K562 (cell line): ENCODE measurements at regions not wholly inside any gene's neighbourhood (a gene's known extent, or its start where the extent isn't known, plus 50 kb on each side); places are given as distances from the start of the nearest gene placed in this dataset.

ENCODE experiments used
- ATAC-seq: fragments of 200-7000 bp; cut with Tn5 transposase; 3 replicates; pipeline ENCODE4 v1.9.1; 2020; ENCODE audit warnings: moderate library complexity
- BruUV-seq: library from RNA; stranded (reverse); fragments of 400-500 nt; replicated peaks from 2 replicates; lab custom pipeline; 2021; lab: Mats Ljungman, UMichigan
- CTCF ChIA-PET: fragments of 300-600 bp; formaldehyde crosslinking; extraction: SDS; loops from one replicate; lab custom pipeline; 2021; ENCODE audit warnings: low intra/inter-chr PET ratio; lab: Yijun Ruan, JAX
- POLR2A ChIA-PET: fragments of 300-600, 350-650 bp; sonication (Branson Sonifier 250); formaldehyde crosslinking; extraction: SDS; loops from one replicate; lab custom pipeline; 2021; ENCODE audit warnings: antibody characterized with exemption, inconsistent platforms; lab: Yijun Ruan, JAX
- DNase-seq, 4 experiments: peaks; one replicate each; pipeline versions ENCODE4 v3.0.0 to v3.0.0-alpha.2; 2011 to 2018; ENCODE audit warnings: low spot score in 3 of 4, mixed read lengths in 3 of 4; ENCODE audit errors: extremely low read depth in 1 of 4
- FAIRE-seq: peaks from 2 replicates; lab custom pipeline; 2011; peaks lifted over from hg19 to GRCh38; lab: Jason Lieb, UNC
- H2AFZ ChIP-seq: 2 replicates; pipeline ENCODE4 v1.6.0; 2011; ENCODE audit warnings: low read depth, low read length, control low read depth, inconsistent platforms
- H3K27ac ChIP-seq: fragments of 200-600 bp; 3 replicates; pipeline ENCODE4 v1.8.0; 2011; ENCODE audit warnings: low read depth, mild to moderate bottlenecking, control low read depth, inconsistent platforms, low read length, moderate library complexity, mixed read lengths; ENCODE audit errors: extremely low read depth
- H3K27me3 ChIP-seq, 2 experiments: fragments of 300-600 bp in 1 of 2; 2 replicates in 1 of 2; 3 replicates in 1 of 2; pipeline versions ENCODE4 v1.6.0 to v1.8.0; 2011; ENCODE audit warnings: inconsistent platforms in 2 of 2, low read length in 2 of 2, mild to moderate bottlenecking in 1 of 2, mixed read lengths in 1 of 2, moderate library complexity in 1 of 2; ENCODE audit not compliant: control insufficient read depth in 2 of 2, insufficient read depth in 2 of 2
- H3K36me3 ChIP-seq: fragments of 300-600 bp; 3 replicates; pipeline ENCODE4 v1.8.0; 2011; ENCODE audit warnings: mild to moderate bottlenecking, low read length, inconsistent platforms; ENCODE audit not compliant: control insufficient read depth, insufficient read depth
- H3K4me1 ChIP-seq, 2 experiments: fragments of 200-600 bp in 1 of 2; replicated peaks in 1 of 2; 2 replicates in 1 of 2; 3 replicates in 1 of 2; pipeline versions ENCODE4 v1.5.1 to v1.8.0; 2011; ENCODE audit warnings: inconsistent platforms in 2 of 2, low read length in 2 of 2, mild to moderate bottlenecking in 1 of 2, mixed read lengths in 1 of 2, moderate library complexity in 1 of 2; ENCODE audit not compliant: control insufficient read depth in 2 of 2, insufficient read depth in 2 of 2
- H3K4me2 ChIP-seq: 2 replicates; pipeline ENCODE4 v1.6.1; 2011; ENCODE audit warnings: low read length, control low read depth, inconsistent platforms, mixed read lengths; ENCODE audit not compliant: insufficient read depth
- H3K4me3 ChIP-seq: fragments of 200-600 bp; sonication (generic), shearing (Covaris generic); 2 replicates; pipeline ENCODE4 v1.5.1; 2016; ENCODE audit warnings: control low read depth, inconsistent platforms
- H3K79me2 ChIP-seq: fragments of 200-600 bp; 3 replicates; pipeline ENCODE4 v1.8.0; 2011; ENCODE audit warnings: low read length, inconsistent platforms; ENCODE audit not compliant: control insufficient read depth, insufficient read depth
- H3K9ac ChIP-seq, 2 experiments: 2 replicates each; pipeline versions ENCODE4 v1.6.0 to v1.6.1; 2011; ENCODE audit warnings: low read depth in 2 of 2, low read length in 2 of 2, control low read depth in 1 of 2, inconsistent platforms in 1 of 2, mild to moderate bottlenecking in 1 of 2, mixed read lengths in 1 of 2; ENCODE audit not compliant: insufficient read depth in 1 of 2
- H3K9me1 ChIP-seq: one replicate; pipeline ENCODE4 v1.6.0; 2011; ENCODE audit warnings: inconsistent platforms, mild to moderate bottlenecking, low read length, moderate library complexity; ENCODE audit not compliant: control insufficient read depth, insufficient read depth
- H3K9me3 ChIP-seq: replicated peaks from 2 replicates; pipeline ENCODE4 v1.5.1; 2011; ENCODE audit warnings: low read depth, low read length, inconsistent platforms; ENCODE audit not compliant: control insufficient read depth, insufficient read depth
- H4K20me1 ChIP-seq: replicated peaks from 2 replicates; pipeline ENCODE4 v1.6.1; 2011; ENCODE audit warnings: low read length, inconsistent platforms, mixed read lengths; ENCODE audit not compliant: control insufficient read depth, insufficient read depth
- ASH1L ChIP-seq: fragments of 450-650 bp; IDR thresholded peaks from 2 replicates; pipeline ENCODE4 v1.6.1; 2018; ENCODE audit warnings: borderline replicate concordance, mild to moderate bottlenecking, low read depth; ENCODE audit not compliant: partially characterized antibody
- CBFA2T3 ChIP-seq: fragments of 450-650 bp; IDR thresholded peaks from 2 replicates; pipeline ENCODE4 v1.6.1; 2017
- E2F6 ChIP-seq, 2 experiments: IDR thresholded peaks; 2 replicates each; pipeline ENCODE4 v1.6.1; 2011; ENCODE audit warnings: borderline replicate concordance in 1 of 2, control low read depth in 1 of 2, low read depth in 1 of 2, low read length in 1 of 2, mild to moderate bottlenecking in 1 of 2, mixed read lengths in 1 of 2, moderate library complexity in 1 of 2; ENCODE audit not compliant: insufficient read depth in 1 of 2, insufficient read length in 1 of 2, poor library complexity in 1 of 2, severe bottlenecking in 1 of 2; ENCODE audit errors: extremely low read depth in 1 of 2
- EP400 ChIP-seq: fragments of 450-650 bp; IDR thresholded peaks from 2 replicates; pipeline ENCODE4 v1.6.1; 2017; ENCODE audit warnings: antibody characterized with exemption, mild to moderate bottlenecking, moderate library complexity
- ESRRA ChIP-seq: fragments of 450-650 bp; IDR thresholded peaks from 2 replicates; pipeline ENCODE4 v1.6.1; 2014; ENCODE audit warnings: low read depth, mild to moderate bottlenecking, moderate library complexity, borderline replicate concordance
- ETS2 ChIP-seq: IDR thresholded peaks from 2 replicates; pipeline ENCODE4 v1.6.1; 2016; ENCODE audit warnings: borderline replicate concordance, missing genetic modification characterization, mild to moderate bottlenecking, moderate library complexity, missing compliant biosample characterization; ENCODE audit not compliant: poor library complexity, severe bottlenecking
- KHSRP ChIP-seq: fragments of 450-650 bp; IDR thresholded peaks from 2 replicates; pipeline ENCODE4 v1.6.1; 2017
- MEIS2 ChIP-seq: fragments of 450-650 bp; IDR thresholded peaks from 2 replicates; pipeline ENCODE4 v1.6.1; 2014; ENCODE audit warnings: mild to moderate bottlenecking; ENCODE audit not compliant: partially characterized antibody
- NR2C1 ChIP-seq, 2 experiments: fragments of 450-650 bp; IDR thresholded peaks; 2 replicates each; pipeline ENCODE4 v1.6.1; 2017; ENCODE audit warnings: mild to moderate bottlenecking in 2 of 2, antibody characterized with exemption in 1 of 2, inconsistent platforms in 1 of 2, missing compliant biosample characterization in 1 of 2, missing genetic modification characterization in 1 of 2
- SMARCA4 ChIP-seq: fragments of 450-650 bp; IDR thresholded peaks from 2 replicates; pipeline ENCODE4 v1.6.1; 2016
- TCF7 ChIP-seq: sonication (generic); IDR thresholded peaks from 2 replicates; pipeline ENCODE4 v1.6.1; 2016; ENCODE audit warnings: antibody characterized with exemption, borderline replicate concordance
- ZBTB2 ChIP-seq: fragments of 450-650 bp; IDR thresholded peaks from 2 replicates; pipeline ENCODE4 v1.6.1; 2016; ENCODE audit warnings: antibody characterized with exemption
- WGBS: fragments of 100-300 bp; shearing (Covaris generic); methylation state at CpG from one replicate; pipeline ENCODE4 v1.1.6; 2016; ENCODE audit warnings: low coverage, mixed read lengths; ENCODE audit not compliant: insufficient coverage; ENCODE audit errors: missing lambda C conversion rate; 5-methylcytosine and 5-hydroxymethylcytosine counted together
- in situ Hi-C: fragments of 300-500 bp; cut with MboI; formaldehyde crosslinking; loops from 4 replicates; pipeline ENCODE4 v1.15.0; 2018; ENCODE audit warnings: inconsistent platforms, mixed read lengths
- intact Hi-C: fragments of 100-400 bp; cut with micrococcal nuclease; formaldehyde crosslinking; loops from 2 replicates; pipeline ENCODE4 v1.14.2; 2022

GRCh38 chr14:58765843-58766242 lies 128.1 kb downstream of the DACT1 start:
- POLR2A ChIA-PET: interaction anchor here (1.2 kb wide), 1 partner anchor 14 kb away, joined by 3 read pairs; no protein-coding TSS in a partner anchor
- WGBS: 7% methylated on average over 6 of the region's 6 CpGs

GRCh38 chr14:58769011-58769643 lies 131.4 kb downstream of the DACT1 start:
- no peaks in the 10 kb centered on the region; a peak in 1 of 5 replicates for H3K27me3 ChIP-seq
- H3K4me3 ChIP-seq: no peak overlapping the region
- no peak for ATAC-seq
- H3K79me2 ChIP-seq: no peaks in the 10 kb centered on the region
- H3K4me1 ChIP-seq: no peaks in the 10 kb centered on the region; a peak in 1 of 5 replicates
- no peak overlapping the region for H2AFZ ChIP-seq
- H4K20me1 ChIP-seq: no peaks in the 10 kb centered on the region
- no peak overlapping the region for H3K9ac ChIP-seq
- no peaks in the 10 kb centered on the region for H3K9me1 ChIP-seq
- no peaks in the 10 kb centered on the region for H3K36me3 ChIP-seq
- CTCF ChIA-PET: no interaction called here
- H3K9me3 ChIP-seq: no peaks in the 10 kb centered on the region
- H3K27ac ChIP-seq: no peak overlapping the region
- in situ Hi-C loops (no loop called here), intact Hi-C loops (no loop called here)
- H3K4me2 ChIP-seq: no peak overlapping the region
- POLR2A ChIA-PET: interaction anchor here (0.5 kb wide), 1 partner anchor 46 kb away, joined by 3 read pairs; no protein-coding TSS in a partner anchor
- BruUV-seq: no TSS peak
- WGBS: 3% methylated on average over 5 of the region's 5 CpGs
- no peak for DNase-seq
- FAIRE-seq: no peak
- peak; percentile 7 for TF ChIP-seq MEIS2
- no peak for TF ChIP-seq ZBTB2
- TF ChIP-seq TCF7: no peak
- no peak for TF ChIP-seq ESRRA
- TF ChIP-seq CBFA2T3: no peak
- TF ChIP-seq NR2C1 (IDR thresholded peaks at IDR 0.05): no peak
- TF ChIP-seq NR2C1 (tag; IDR thresholded peaks at IDR 0.05): peak; percentile 40; the same call in 1 of the 2 replicates
- no peak for TF ChIP-seq E2F6 (IDR thresholded peaks at IDR 0.05; ENCODE audit: borderline replicate concordance in 1 of 2, extremely low read depth in 1 of 2, insufficient read depth in 1 of 2, insufficient read length in 1 of 2, low read depth in 1 of 2, low read length in 1 of 2, poor library complexity in 1 of 2, severe bottlenecking in 1 of 2)

More at GRCh38 chr14:58765843-58766242, 128.1 kb downstream of the DACT1 start:
- intact Hi-C loops (no loop called here), in situ Hi-C loops (no loop called here)
- H3K4me2 ChIP-seq: no peak overlapping the region
- H3K9ac ChIP-seq: no peak overlapping the region
- H3K9me3 ChIP-seq: no peaks in the 10 kb centered on the region
- CTCF ChIA-PET: no interaction called here
- H3K79me2 ChIP-seq: no peaks in the 10 kb centered on the region
- no peaks in the 10 kb centered on the region for H3K36me3 ChIP-seq
- no peak for ATAC-seq
- DNase-seq: no peak
- H3K27ac ChIP-seq: no peak overlapping the region
- H4K20me1 ChIP-seq: no peaks in the 10 kb centered on the region
- no peak for FAIRE-seq
- H2AFZ ChIP-seq: no peak overlapping the region
- no peak overlapping the region for H3K4me3 ChIP-seq
- BruUV-seq: no TSS peak
- no peaks in the 10 kb centered on the region; a peak in 1 of 5 replicates for H3K4me1 ChIP-seq
- no peaks in the 10 kb centered on the region for H3K27me3 ChIP-seq
- TF ChIP-seq SMARCA4: no peak
- no peak for TF ChIP-seq EP400
- no peak for TF ChIP-seq KHSRP
- TF ChIP-seq ASH1L: no peak
- no peak for TF ChIP-seq ETS2 (tag)
- H3K9me1 ChIP-seq: no peaks in the 10 kb centered on the region
